HEK293 (cell line): ENCODE measurements at regions not wholly inside any gene's neighbourhood (a gene's known extent, or its start where the extent isn't known, plus 50 kb on each side); places are given as distances from the start of the nearest gene placed in this dataset.

Experiments
- CTCF ChIP-seq: fragments of 450-650 bp; formaldehyde crosslinking; IDR thresholded peaks from 2 replicates; pipeline ENCODE4 v1.5.1; 2016; ENCODE audit warnings: missing biosample characterization, missing genetic modification characterization
- ZNF114 ChIP-seq: fragments of 450-650 bp; formaldehyde crosslinking; IDR thresholded peaks from 2 replicates; pipeline ENCODE4 v1.5.0; 2017; ENCODE audit warnings: missing biosample characterization, missing genetic modification characterization
- ZNF610 ChIP-seq: fragments of 450-650 bp; formaldehyde crosslinking; IDR thresholded peaks from 2 replicates; pipeline ENCODE4 v1.5.1; 2016; ENCODE audit warnings: missing biosample characterization, missing genetic modification characterization, borderline replicate concordance
- ZXDB ChIP-seq: fragments of 450-650 bp; formaldehyde crosslinking; IDR thresholded peaks from 2 replicates; pipeline ENCODE4 v1.5.1; 2016; ENCODE audit warnings: missing biosample characterization, missing genetic modification characterization

DNA sequence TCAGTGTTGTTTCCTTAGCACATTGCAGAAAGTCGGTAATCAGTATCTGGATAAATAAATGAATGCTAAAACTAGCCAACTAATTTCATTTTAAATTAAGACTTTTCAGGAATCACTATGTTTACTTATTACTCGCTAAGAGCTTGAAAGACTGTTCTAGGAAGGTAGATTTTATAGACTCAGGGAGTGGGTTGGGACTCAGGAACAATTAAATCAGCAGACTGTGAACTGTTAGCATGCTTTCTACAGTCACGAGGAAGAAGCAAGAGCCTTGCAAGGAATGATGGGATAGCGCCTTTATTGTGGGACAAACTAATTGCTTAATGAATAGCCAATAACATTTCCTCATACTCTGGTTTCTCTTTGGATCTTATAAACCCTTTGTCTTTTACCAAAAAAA lies 183.2 kb upstream of the AADAT start:
- TF ChIP-seq CTCF (tag by site-specific recombination) (no peak), ZNF114 (tag by site-specific recombination) (no peak), ZXDB (tag by site-specific recombination) (no peak), ZNF610 (tag by site-specific recombination) (no peak)
